Breast epithelium (tissue), 3 donors: ENCODE measurements at regions not wholly inside any gene's neighbourhood (a gene's known extent, or its start where the extent isn't known, plus 50 kb on each side); places are given as distances from the start of the nearest gene placed in this dataset.

Experiments used
- CTCF ChIP-seq, 3 donors: fragments of 450-650 bp; IDR thresholded peaks; one replicate each; pipeline ENCODE4 v1.5.1; 2016 to 2017; ENCODE audit warnings: antibody characterized with exemption in 3 of 3, mild to moderate bottlenecking in 3 of 3, moderate library complexity in 3 of 3
- POLR2A ChIP-seq: fragments of 450-650 bp; IDR thresholded peaks from one replicate; pipeline ENCODE4 v1.6.1; 2016; ENCODE audit warnings: antibody characterized with exemption, mild to moderate bottlenecking, moderate library complexity
- POLR2AphosphoS5 ChIP-seq, 3 donors: sonication (generic); formaldehyde crosslinking; IDR thresholded peaks; one replicate each; pipeline ENCODE4 v1.6.1; 2017; ENCODE audit warnings: antibody characterized with exemption in 3 of 3

GRCh38 chr11:101341578-101341977 lies 212.0 kb upstream of the PGR start:
- TF ChIP-seq CTCF (IDR thresholded peaks at IDR 0.05) (no peak), POLR2AphosphoS5 (IDR thresholded peaks at IDR 0.05) (no peak), POLR2A (no peak)
